ENCODE measurements at regions not wholly inside any gene's neighbourhood (a gene's known extent, or its start where the extent isn't known, plus 50 kb on each side); places are given as distances from the start of the nearest gene placed in this dataset.

- DNase-seq (ENCODE audit: low read depth), result peak; percentile 31
- no peak for TF ChIP-seq CTCF (IDR thresholded peaks at IDR 0.05; ENCODE audit: insufficient read depth, low read depth, low read length)
- no peak overlapping the region for H3K4me3 ChIP-seq (ENCODE audit: low read depth, low read length)
Observed at GRCh38 chr4:125123570-125124109, 191.1 kb upstream of the FAT4 start.

GRCh38 chr4:125121581-125121980, 193.2 kb upstream of the FAT4 start:
- no peak overlapping the region for H3K4me3 ChIP-seq (ENCODE audit: low read depth, low read length)
- TF ChIP-seq CTCF (IDR thresholded peaks at IDR 0.05; ENCODE audit: insufficient read depth, low read depth, low read length), result no peak
- no peak for DNase-seq (ENCODE audit: low read depth)

GRCh38 chr4:125116431-125116830, 198.3 kb upstream of the FAT4 start:
- no peak overlapping the region for H3K4me3 ChIP-seq (ENCODE audit: low read depth, low read length)
- no peak for DNase-seq (ENCODE audit: low read depth)
- TF ChIP-seq CTCF (IDR thresholded peaks at IDR 0.05; ENCODE audit: insufficient read depth, low read depth, low read length), result no peak

GRCh38 chr4:125115941-125116340, 198.8 kb upstream of the FAT4 start:
- H3K4me3 ChIP-seq (ENCODE audit: low read depth, low read length), result no peak overlapping the region
- peak; percentile 56 for DNase-seq (ENCODE audit: low read depth)
- TF ChIP-seq CTCF (IDR thresholded peaks at IDR 0.05; ENCODE audit: insufficient read depth, low read depth, low read length), result no peak

- TF ChIP-seq CTCF (IDR thresholded peaks at IDR 0.05; ENCODE audit: insufficient read depth, low read depth, low read length), result no peak
- H3K4me3 ChIP-seq (ENCODE audit: low read depth, low read length), result no peak overlapping the region
- peak; percentile 25 for DNase-seq (ENCODE audit: low read depth)
Observed at GRCh38 chr4:125115476-125115875, 199.3 kb upstream of the FAT4 start.

- DNase-seq (ENCODE audit: low read depth), result no peak
- H3K4me3 ChIP-seq (ENCODE audit: low read depth, low read length), result no peak overlapping the region
- TF ChIP-seq CTCF (IDR thresholded peaks at IDR 0.05; ENCODE audit: insufficient read depth, low read depth, low read length), result no peak
Observed at GRCh38 chr4:125112536-125112935, 202.2 kb upstream of the FAT4 start.

- H3K4me3 ChIP-seq (ENCODE audit: low read depth, low read length), result no peak overlapping the region
- no peak for TF ChIP-seq CTCF (IDR thresholded peaks at IDR 0.05; ENCODE audit: insufficient read depth, low read depth, low read length)
- DNase-seq (ENCODE audit: low read depth), result no peak
Observed at GRCh38 chr4:125111323-125111722, 203.4 kb upstream of the FAT4 start.

All from fibroblast of villous mesenchyme (primary cell).